Left ventricle myocardium inferior (tissue), 1 donor: ENCODE measurements at regions not wholly inside any gene's neighbourhood (a gene's known extent, or its start where the extent isn't known, plus 50 kb on each side); places are given as distances from the start of the nearest gene placed in this dataset.
"Not testable (repeated sequence)": the region's sequence is repeated elsewhere in the genome, so short reads cannot be mapped to it uniquely, and the experiment has no call there.

Experiments
- DNase-seq: peaks from one replicate; pipeline ENCODE4 v3.0.0-alpha.2; 2020
- H3K27ac ChIP-seq: fragments of 200-600 bp; replicated peaks from 2 replicates; pipeline ENCODE4 v1.8.0; 2021
- H3K27me3 ChIP-seq: fragments of 200-600 bp; 2 replicates; pipeline ENCODE4 v1.8.0; 2021; ENCODE audit warnings: low read depth
- H3K36me3 ChIP-seq: fragments of 200-600 bp; 2 replicates; pipeline ENCODE4 v1.8.0; 2021
- H3K4me1 ChIP-seq: fragments of 200-600 bp; 2 replicates; pipeline ENCODE4 v1.8.0; 2021
- H3K4me3 ChIP-seq: fragments of 200-600 bp; 2 replicates; pipeline ENCODE4 v1.8.0; 2021; ENCODE audit warnings: mild to moderate bottlenecking, moderate library complexity
- H3K9me3 ChIP-seq: fragments of 200-600 bp; replicated peaks from 2 replicates; pipeline ENCODE4 v1.8.0; 2021
- intact Hi-C: fragments of 100-400 bp; cut with micrococcal nuclease; formaldehyde crosslinking; loops from one replicate; pipeline ENCODE4 v1.11.0; 2022
- TF ChIP-seq, protein P1 (sequence below): fragments of 200-600 bp; IDR thresholded peaks from 2 replicates; pipeline ENCODE4 v1.8.0; 2021; ENCODE audit warnings: antibody characterized with exemption, mild to moderate bottlenecking, borderline replicate concordance
- donor health status: DM: no; HTN: yes; CAD: no; lungs with severe emphysema.

DNA sequence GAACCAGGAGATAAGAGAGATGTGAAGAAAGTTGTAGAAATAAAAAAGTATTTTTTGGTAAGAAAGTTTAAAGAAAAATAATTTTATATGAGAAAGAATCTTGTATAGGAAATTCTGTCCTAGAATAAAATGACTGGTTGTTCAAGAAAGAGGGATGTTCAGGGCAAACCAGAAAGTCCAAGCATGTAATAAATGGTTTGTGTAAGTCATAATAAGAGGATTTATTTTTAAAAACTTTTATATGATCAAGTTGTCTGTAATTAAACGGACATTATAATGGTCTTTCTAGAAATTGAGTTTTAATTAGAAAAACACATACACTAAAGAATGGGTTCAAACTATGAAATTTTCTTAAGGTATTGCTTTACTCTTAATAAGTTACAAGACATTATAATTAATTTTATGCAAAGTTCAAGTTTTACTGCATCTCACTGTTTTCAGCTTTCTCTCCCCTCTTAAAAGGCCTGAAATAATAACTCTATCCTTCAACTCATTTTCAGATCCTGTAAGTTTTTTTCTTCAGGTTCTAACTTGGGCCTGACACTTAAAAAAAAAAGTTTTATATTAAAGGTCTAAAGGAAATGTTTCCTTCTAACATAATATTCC is 56.1 kb upstream of the ZNF300 start:
- H3K9me3 ChIP-seq = peaks cover 85% of the 10 kb centered on the region
- no peaks in the 10 kb centered on the region for H3K36me3 ChIP-seq
- DNase-seq = no peak
- no peaks in the 10 kb centered on the region for H3K4me1 ChIP-seq
- TF ChIP-seq, protein P1, sequence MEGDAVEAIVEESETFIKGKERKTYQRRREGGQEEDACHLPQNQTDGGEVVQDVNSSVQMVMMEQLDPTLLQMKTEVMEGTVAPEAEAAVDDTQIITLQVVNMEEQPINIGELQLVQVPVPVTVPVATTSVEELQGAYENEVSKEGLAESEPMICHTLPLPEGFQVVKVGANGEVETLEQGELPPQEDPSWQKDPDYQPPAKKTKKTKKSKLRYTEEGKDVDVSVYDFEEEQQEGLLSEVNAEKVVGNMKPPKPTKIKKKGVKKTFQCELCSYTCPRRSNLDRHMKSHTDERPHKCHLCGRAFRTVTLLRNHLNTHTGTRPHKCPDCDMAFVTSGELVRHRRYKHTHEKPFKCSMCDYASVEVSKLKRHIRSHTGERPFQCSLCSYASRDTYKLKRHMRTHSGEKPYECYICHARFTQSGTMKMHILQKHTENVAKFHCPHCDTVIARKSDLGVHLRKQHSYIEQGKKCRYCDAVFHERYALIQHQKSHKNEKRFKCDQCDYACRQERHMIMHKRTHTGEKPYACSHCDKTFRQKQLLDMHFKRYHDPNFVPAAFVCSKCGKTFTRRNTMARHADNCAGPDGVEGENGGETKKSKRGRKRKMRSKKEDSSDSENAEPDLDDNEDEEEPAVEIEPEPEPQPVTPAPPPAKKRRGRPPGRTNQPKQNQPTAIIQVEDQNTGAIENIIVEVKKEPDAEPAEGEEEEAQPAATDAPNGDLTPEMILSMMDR = no peak
- no peak overlapping the region for H3K4me3 ChIP-seq
- no peak overlapping the region for H3K27ac ChIP-seq
- H3K27me3 ChIP-seq = no peaks in the 10 kb centered on the region
- intact Hi-C loops = no loop called here

DNA sequence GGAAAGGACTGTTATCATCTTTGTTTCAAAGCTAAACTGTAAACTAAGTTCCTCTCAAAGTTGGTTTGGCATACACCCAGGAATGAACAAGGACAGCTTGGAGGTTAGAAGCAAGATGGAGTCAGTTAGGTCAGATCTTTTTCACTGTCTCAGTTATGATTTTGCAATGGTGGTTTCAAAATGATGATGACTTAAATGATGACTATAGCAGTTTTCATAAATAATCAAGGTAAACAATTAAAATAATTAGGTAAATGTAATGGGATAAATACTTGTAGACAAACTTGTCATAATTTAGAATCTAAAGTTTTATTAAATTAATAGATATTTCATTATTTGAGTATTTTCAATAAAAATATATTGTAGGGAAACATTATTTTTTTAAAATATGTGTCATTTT is 55.5 kb upstream of the ZNF300 start:
- H3K4me1 ChIP-seq, H3K27ac ChIP-seq, H3K27me3 ChIP-seq, H3K4me3 ChIP-seq, DNase-seq, intact Hi-C loops, H3K36me3 ChIP-seq: not testable (repeated sequence)
- H3K9me3 ChIP-seq = peaks cover 90% of the 10 kb centered on the region
